ENCODE measurements at regions not wholly inside any gene's neighbourhood (a gene's known extent, or its start where the extent isn't known, plus 50 kb on each side); places are given as distances from the start of the nearest gene placed in this dataset.

DNA sequence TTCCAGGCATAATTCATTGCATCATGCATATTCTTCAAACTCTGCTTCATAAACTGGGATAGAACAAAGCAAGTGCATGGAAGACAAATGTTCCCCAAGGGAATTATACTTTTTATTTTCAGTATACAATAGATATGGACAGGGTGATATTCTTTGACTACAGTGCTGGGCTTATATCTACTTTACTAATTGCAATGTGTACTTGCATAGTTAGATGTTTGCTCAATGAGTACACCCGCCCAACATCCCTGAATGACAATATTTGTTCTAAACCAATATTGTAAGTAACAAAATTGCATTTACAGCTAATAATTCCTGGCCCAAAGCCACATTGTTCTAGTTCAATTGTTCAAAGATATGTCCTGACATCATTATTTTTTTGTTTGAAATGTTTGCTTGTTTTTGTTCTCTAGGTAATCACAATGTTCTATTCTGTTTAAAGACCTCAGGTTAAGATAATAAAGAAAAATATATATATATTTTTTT, 171.4 kb downstream of the PTN start:
- no peak for DNase-seq

DNA sequence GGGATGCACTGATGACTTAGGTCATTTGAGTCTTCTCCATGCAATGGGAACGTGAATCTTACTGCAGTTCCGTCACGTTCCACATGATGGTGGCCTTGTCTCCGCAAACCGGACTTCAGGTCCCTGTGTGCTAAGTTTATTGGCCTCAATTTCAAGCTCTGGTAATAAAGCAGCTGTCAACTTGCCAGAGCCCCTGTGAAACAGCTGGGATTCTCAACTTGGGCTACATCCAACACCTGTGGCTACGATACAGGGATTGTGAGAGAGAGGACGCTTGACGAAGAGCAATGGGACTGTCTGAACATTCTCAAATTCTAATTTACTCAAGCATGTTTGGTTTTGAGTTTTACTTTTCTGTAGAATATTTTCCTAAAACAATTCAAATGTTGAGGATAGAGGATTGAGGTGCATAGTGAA, 174.2 kb downstream of the PTN start:
- DNase-seq: peak in 1 of 2 experiments; percentile 20

DNA sequence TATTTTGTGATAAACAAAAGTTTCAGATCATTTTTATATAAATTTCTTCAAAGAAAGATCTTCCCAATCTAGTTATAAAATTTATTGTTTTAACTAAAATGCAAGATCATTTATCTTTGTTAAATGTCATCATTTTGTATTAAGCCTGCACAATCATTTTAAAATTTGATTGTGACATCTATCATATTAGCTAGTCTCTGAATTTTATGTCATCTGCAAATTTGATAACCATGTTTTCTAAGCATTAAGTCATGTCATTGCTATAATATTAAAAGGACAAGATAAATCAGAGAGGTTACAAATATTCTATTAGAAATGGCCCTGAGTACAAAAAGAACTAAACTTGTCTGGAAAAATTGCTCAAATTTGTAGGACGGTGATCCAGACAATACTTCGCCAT, 175.9 kb downstream of the PTN start:
- DNase-seq: no peak

DNA sequence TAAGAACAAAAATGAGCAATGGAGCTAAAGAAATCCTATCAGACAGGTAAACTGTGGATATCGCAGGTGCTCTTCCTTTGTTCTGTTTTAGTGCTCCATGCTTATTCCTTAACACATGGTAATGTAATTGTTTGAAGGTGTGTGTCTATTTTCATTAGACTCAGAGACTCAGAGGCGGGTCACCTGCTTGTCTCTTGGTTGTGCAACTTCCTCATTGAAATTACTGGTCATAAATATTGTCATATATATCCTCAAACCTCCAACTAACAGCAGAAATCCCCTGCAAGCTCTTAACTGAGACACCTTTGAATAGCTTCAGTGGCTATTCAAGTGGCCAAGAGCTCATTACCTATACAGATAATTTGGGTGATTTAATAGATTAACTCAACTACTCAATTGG, 177.2 kb downstream of the PTN start:
- DNase-seq: no peak

DNA sequence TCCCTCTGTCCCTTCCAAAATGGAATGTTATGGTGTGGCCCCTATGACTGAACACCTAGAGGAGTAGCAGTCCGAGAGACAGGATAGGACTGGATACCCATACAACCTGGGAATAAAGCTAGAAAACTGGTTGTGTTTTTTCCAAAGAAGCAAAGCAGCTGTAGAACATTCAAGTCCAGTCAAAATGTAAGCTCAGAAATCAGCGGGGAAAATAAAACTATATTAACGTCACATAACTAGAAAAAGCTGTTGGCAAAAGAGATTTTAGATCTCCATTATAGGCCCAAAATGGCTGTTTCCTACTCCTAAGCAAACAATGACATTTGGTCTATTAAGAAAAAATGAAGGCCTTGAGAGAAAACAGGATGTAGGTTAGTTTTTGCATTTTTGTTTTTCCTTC, 177.7 kb downstream of the PTN start:
- no peak for DNase-seq

DNA sequence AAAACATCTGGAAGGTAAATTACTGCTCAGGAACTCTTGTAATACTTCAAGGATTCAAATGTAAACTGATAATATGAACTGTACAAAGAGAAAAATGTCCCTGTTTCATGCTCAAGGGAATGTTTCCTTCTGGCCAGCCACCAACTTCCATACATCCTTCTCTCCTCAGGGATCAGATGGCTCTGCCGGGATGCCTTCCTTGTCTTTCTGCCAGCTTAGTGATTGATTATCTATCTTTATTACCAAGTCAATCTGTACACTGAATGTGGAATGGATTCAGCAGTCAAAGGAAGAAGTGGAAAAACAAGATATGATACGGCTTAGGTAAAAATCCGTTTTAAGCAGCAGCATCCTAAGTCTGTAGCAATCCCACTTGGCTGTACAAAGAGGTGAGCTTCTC, 178.3 kb downstream of the PTN start:
- no peak for DNase-seq

DNA sequence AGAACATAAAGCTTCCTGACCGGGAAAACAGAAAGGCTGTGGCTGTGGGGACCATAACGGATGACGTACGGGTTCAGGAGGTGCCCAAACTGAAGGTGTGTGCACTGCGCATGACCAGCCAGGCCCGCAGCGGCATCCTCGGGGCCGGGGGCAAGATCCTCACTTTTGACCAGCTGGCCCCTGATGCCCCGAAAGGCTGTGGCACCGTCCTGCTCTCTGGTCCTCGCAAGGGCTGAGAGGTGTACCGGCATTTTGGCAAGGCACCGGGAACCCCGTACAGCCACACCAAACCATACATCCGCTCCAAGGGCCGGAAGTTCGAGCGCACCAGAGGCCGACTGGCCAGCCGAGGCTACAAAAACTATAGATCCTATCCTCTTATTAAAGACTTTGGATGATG, 179.3 kb downstream of the PTN start:
- DNase-seq: no peak

DNA sequence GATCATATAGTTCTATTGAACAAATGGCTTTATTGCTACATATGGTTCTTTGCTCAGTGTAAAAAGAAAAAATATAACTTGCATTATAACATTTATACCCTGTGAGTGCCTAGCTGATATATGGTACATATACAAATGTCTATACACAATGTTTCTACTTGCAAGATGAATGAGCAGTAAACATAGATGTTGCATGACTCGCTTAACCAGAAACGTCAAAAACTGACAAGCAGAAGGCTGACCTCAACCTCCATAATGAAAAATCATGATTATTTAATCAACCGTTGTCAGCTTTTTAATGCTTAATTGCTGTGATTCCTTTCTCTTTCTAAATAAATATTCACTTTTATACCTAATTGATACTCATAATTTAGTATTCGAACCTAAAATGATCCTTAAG, 183.3 kb downstream of the PTN start:
- DNase-seq: no peak

DNA sequence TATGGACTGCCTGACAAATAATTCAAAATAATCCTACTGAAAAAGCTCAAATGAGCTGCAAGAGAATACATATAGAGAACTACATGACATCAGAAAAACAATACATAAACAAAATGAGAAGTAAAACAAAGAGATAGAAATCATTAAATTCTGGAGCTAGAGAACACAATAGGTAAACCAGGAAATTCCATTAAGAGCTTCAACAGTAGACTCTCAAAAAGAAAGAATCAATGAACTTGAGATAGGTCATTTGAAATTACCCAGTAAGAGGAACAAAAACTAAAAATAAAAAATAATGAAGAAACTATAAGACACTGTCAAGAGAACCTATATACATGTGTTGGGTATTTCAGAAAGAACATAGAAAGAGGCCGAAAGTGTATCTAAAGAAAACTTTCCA, 186.3 kb downstream of the PTN start:
- no peak for DNase-seq

DNA sequence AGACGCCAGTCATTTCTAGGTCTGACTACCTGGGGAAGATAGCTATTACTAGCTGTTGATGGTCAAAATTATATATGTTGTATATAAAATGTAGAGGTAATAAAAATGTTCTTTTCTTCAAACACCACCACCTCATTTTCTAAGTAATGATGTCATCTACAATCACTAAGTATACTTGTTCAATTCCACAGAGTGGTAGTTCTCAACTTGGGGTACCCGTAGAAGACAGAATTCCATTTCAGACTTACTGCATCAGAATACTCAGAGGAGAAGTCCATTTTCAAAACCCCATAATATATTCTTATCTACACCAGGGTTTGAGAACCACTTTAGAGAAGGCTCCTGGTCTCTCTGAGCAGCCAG, 191.9 kb downstream of the PTN start:
- DNase-seq: no peak

DNA sequence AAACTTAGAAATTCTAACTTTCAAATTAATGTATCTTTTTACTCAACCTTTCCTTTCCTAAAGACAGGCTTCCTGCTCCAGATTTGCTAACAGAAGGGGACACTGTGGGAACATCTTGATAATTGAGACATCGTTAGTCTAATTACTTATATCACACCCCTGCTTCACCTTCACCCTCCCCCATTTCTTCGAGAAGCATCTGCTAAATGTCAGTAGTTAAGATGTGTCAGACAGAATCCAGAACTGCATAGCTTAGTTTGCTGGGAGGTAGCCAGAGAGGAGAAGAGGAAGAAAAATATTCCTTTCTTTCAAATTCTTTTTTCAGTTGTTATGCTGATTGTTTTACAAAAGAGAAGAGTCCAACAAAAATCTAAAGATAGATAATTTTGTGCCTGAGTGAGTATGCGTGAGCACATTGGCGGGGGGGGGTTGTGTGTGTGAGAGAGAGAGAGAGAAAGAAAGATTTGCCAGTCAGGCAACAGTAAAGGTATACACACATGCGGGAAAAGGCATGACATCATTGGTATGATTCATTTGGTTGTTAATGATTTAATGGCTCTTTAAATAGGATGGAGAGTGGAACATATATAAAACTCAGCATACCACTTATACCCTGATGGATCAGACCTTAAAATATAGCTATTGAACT, 192.4 kb downstream of the PTN start:
- no peak for DNase-seq

DNA sequence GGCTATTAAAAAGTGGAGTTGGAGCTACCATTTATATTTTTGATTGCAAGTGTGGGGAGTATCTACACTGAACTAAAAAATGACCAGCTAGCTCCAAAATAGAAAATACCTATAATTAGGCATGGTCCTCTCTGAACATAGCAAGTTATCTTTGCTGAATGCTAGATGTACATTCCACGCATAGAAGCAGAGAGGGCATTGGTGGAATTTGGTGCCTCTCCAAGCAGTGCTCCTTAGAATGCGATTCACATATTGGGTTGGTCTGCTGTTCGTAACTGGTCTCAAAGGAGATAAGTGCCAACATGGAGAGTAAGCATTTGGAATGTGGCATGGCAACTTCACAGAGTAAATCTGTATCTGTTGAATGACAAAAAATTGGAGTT, 196.2 kb downstream of the PTN start:
- no peak for DNase-seq

DNA sequence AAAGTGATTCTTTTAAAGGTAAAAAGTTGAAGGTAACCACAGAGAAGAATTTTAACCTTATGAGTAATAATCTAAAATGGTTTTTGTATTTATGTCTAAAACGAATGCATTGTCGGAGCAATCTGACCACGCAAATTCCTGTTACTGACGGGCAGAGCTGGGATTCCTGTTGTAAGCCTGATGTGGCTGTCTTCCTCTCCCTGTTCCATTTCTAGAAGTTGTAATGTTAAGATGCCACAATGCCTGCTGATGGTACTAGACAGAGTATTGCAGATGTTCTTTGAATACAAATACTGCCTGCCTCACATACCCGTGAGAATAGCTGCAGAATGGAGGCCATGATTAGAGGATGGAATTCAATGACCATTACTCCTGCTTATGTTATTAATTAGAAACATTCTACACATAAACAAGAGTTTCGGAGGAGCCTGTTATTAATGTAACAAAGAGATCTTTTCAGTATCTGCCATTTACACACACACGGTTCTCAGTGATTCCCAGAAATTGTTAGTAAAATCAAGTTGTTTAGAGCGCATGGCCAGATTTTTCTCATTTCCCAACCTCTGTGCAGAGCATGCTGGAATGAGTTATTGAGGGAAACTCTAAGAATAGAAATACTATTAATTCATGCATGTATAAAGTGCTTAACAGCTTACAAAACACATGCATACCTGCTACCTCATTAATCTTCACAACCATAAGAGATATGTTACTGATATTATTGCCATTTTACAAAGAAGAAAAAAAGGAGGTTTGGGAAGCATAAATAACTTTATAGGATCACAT, 196.8 kb downstream of the PTN start:
- no peak for DNase-seq

DNA sequence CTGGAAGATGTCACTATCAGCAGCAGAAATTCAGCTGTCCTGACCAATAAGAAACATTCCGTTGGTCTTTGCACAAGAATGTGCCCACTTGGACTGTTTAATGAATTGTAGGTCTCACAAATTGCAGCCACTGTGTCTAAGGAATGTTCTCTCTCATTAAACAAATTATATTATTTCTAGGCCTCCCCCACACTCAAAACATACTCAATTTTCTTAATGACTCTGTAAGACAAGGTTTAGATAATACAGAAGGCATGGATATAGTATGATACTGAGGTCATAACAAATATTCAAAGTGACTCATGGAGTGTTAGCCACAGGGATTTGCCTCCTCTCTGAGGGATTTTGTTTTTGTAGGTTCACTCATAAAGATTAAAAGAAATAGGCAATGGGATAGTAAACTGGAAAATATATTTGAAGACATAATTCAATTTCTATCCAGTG, 197.5 kb downstream of the PTN start:
- DNase-seq: no peak

DNA sequence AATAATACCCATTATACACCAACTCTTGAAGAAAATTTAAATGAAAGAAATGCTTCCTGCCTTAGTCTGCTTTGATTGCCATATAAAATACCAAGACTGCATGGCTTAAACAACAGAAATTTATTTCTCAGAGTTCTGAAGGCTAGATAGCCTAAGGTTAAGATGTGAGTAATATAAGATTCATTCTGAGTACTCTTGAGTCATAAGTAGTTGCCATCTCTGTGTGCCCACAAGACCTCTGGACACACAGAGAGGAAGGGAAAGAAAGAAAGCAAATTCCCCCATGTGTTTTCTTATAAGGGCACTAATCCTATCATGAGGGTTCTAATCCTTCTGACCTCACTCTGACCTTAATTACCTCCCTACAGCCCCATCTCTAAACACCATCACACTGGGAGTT, 201.2 kb downstream of the PTN start:
- peak in 1 of 2 experiments; percentile 6 for DNase-seq

DNA sequence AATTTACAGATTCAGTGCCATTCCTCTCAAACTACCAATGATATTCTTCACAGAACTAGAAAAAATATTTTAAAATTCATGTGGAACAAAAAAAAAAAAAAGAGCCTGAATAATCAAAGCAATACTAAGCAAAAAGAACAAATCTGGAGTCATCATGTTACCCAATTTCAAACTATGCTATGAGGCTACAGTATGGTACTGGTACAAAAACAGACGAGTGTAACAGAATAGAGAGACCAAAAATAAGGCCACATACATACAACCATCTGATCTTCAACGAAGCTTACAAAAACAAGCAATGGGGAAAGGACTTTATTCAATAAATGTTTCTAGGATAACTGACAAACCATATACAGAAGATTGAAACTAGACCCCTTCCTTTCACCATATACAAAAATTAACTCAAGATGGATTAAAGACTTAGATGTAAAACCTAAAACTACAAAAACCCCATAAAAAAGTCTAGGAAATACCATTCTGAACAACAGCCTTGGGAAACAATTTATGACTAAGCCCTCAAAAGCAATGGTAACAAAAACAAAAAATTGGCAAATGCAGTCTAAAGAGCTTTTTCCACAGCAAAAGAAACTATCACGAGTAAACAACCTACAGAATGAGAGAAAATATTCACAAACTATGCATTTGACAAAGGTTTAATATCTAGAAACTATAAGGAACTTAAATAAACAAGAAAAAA, 207.7 kb downstream of the PTN start:
- DNase-seq: no peak

DNA sequence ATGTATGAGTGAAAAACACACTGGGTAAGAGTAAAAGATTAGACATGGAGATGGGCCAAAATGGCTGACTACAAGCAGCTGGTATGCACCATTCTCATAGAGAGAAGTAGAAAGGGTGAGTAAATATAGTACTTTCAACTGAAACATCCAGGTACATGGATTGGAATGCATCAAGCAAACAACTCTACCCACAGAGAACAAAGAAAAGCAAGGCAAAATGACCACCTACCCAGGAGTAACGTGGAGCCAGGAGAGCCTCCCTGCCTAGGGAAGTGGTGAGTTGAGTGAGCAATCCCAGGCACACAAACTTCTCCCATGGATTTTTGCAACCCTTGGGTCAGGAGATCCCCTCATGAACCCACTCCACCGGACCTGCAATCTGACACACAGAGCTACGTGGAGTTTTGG, 212.8 kb downstream of the PTN start:
- DNase-seq: no peak

DNA sequence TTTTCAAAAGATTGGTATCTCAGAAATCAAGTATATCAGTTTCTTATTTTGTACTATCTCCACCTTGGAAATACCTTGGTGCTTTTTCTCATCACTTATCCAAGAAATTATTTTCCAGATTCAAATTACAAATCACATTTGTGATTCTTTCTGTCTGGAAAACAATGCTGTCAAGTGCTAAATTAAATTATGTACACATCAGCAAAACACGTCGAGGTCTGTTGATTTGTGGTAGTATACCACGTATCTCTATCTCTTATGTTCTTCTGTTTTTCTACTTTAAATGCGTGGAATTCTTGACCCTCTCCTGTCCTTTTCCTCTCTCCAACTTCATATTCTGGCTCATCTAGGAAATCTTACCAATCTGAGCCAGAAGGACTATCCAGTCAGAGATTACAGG, 214.5 kb downstream of the PTN start:
- DNase-seq: no peak

DNA sequence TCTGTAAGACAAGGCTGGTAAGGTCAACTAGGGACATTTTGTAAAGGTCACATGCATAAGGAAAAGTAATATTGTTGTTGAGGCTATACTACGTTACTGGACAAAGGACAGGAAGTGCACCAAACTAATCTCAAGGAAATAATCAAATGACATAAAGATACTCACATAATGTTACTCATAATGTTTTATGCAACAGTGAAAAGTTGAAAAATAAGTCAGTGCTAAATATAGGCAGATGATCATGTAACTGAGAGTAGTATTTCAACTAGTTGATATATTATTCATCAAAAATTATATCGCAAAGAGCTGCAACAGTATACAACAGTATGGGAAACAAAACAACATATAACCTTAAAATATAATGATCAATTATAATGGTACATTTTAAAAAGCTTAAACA, 215.7 kb downstream of the PTN start:
- DNase-seq: no peak

DNA sequence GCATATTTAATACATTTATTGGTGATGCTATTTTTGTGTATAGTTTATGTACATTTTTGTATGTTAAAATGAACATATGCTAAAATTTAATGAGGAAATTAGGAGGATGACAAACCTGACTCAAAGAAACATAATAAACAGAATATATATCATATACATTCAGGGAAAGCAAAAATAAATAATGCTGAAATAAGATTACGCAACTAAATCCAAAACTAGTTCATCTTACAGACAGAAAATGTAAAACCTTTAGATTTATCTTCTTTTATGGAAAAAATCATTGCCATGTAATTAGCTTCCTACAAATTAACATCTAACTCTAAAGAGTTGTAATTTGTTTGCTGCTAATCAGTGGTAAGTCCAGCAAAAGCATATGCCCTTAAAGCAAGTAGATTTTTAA, 216.5 kb downstream of the PTN start:
- no peak for DNase-seq

DNA sequence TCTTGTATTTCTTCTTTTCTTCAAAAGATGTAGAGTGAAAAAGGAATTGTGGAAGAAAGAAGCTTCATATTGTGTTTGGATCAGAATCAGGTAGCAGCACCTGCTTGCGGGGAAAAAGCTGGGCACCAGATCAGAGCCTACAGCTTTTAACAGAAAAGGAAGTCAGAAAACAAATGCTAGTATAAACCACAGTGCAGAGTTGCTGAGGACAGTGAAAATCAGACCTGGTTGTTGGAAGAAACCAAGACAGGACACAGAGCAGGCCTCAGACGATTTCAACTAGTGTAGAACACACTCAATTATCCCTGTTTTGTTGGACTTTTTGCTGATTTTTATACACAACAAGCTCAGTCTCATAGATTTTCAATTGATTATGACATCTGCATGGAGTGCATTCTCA, 221.4 kb downstream of the PTN start:
- no peak for DNase-seq

DNA sequence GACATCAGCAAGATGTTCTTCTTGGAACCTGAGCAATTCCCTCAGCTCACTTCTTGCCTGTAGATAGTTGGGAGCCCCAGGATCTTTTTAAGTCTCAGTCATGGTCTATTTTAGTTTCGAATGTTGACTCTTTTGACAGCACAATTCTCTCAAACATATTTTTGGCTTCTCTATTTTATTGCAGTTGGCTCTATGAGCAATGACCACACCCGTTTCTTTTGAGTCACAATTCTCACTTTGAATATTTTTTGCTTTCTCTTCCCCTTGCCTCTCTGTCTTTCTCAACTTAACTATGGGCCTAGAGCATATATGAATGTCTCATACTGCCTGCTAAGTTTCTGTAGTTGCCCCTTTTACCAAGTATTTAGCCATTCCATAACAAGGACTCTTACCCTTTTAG, 222.8 kb downstream of the PTN start:
- no peak for DNase-seq

DNA sequence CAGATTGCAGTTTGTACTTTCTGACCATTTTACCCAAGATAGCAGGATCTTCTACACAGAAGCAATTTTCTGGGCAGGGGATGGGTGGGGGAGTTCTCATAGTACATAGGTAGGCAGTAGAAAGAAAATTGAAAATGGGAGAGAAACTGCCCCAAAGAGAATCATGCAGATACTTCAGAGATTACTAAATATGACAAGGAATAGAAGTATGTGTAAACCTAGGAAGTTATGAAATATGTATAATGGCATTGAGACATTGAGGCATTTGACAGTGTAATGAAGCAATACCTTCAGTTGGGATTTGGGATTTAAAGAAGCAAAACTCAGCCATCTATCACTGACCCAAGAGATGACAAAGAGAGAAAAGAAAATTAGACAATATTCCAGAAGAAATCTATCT, 233.0 kb downstream of the PTN start:
- DNase-seq: no peak

DNA sequence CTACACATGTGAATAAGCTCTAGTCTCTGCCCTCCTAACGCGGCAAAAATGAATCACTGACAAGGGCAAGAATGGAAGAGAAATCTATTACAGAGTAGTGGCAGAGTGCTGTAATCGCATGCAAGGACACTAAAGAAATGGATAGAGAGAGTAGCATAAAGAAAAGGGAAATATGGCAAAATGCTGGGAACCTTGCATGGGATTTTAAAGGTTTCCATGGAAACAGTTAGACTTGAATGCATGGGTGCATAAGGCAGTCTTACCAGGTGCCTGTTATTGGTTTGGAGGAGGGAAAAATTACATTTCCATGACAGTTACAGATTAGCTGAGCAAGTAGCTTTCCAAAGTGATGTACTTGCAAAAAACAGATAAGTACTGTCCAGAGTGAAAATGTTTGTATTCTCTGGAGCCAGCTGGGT, 233.4 kb downstream of the PTN start:
- no peak for DNase-seq
